ENCODE measurements at regions not wholly inside any gene's neighbourhood (a gene's known extent, or its start where the extent isn't known, plus 50 kb on each side); places are given as distances from the start of the nearest gene placed in this dataset.

- Mint-ChIP-seq H3K9me3 (no peaks in the 10 kb centered on the region), H3K27me3 (ENCODE audit: low read depth in 3 of 3) (peaks cover 0 to 1% (median 0%) of the 10 kb centered on the region in 3 donors), H3K4me1 (no peaks in the 10 kb centered on the region), H3K4me3 (no peak overlapping the region), H3K36me3 (no peaks in the 10 kb centered on the region), H3K27ac (no peak overlapping the region)
- Histone ChIP-seq H3K36me3 (replicated peaks in 1 of 2; ENCODE audit: control insufficient read depth in 1 of 2, insufficient read depth in 2 of 2, low read length in 2 of 2) (no peaks in the 10 kb centered on the region), H3K9me3 (replicated peaks in 1 of 2; ENCODE audit: control insufficient read depth in 1 of 2, insufficient read depth in 1 of 2, low read length in 2 of 2) (no peaks in the 10 kb centered on the region), H3K9ac (ENCODE audit: insufficient read depth, low read length, poor library complexity, severe bottlenecking) (no peak overlapping the region), H3K4me2 (replicated peaks; ENCODE audit: extremely low read depth, low read length, poor library complexity, severe bottlenecking) (no peak overlapping the region), H3K4me1 (ENCODE audit: control insufficient read depth in 1 of 2, insufficient read depth in 2 of 2, low read length in 2 of 2) (no peaks in the 10 kb centered on the region), H2AFZ (ENCODE audit: insufficient read depth, low read depth, low read length, poor library complexity, severe bottlenecking) (no peak overlapping the region), H3K4me3 (replicated peaks in 1 of 3; ENCODE audit: low read depth in 2 of 3, low read length in 3 of 3) (no peak overlapping the region), H3K79me2 (ENCODE audit: insufficient read depth, low read length) (no peaks in the 10 kb centered on the region), H3K27ac (ENCODE audit: low read depth in 1 of 2, low read length in 2 of 2) (no peak overlapping the region), H4K20me1 (ENCODE audit: insufficient read depth, low read length) (no peaks in the 10 kb centered on the region), H3K27me3 (ENCODE audit: control insufficient read depth in 2 of 2, insufficient read depth in 2 of 2, low read length in 2 of 2) (no peaks in the 10 kb centered on the region)
- no peak for DNase-seq
- intact Hi-C loops (cut with micrococcal nuclease), result no loop called here
- 100% methylated on average over 1 of the region's 1 CpG for WGBS (ENCODE audit: insufficient coverage)
- no peak for TF ChIP-seq CTCF (IDR thresholded peaks at IDR 0.05)
Measured at GRCh38 chr14:29355846-29356245, 571.8 kb downstream of the PRKD1 start.

- no peaks in the 10 kb centered on the region for H3K4me1 Mint-ChIP-seq
- TF ChIP-seq CTCF (IDR thresholded peaks at IDR 0.05), result no peak
- Histone ChIP-seq H2AFZ (ENCODE audit: insufficient read depth, low read depth, low read length, poor library complexity, severe bottlenecking) (no peak overlapping the region), H3K36me3 (replicated peaks in 1 of 2; ENCODE audit: control insufficient read depth in 1 of 2, insufficient read depth in 2 of 2, low read length in 2 of 2) (no peaks in the 10 kb centered on the region), H3K27me3 (ENCODE audit: control insufficient read depth in 2 of 2, insufficient read depth in 2 of 2, low read length in 2 of 2) (no peaks in the 10 kb centered on the region), H3K9me3 (replicated peaks in 1 of 2; ENCODE audit: control insufficient read depth in 1 of 2, insufficient read depth in 1 of 2, low read length in 2 of 2) (no peaks in the 10 kb centered on the region), H3K27ac (ENCODE audit: low read depth in 1 of 2, low read length in 2 of 2) (no peak overlapping the region), H3K4me3 (replicated peaks in 1 of 3; ENCODE audit: low read depth in 2 of 3, low read length in 3 of 3) (no peak overlapping the region), H3K9ac (ENCODE audit: insufficient read depth, low read length, poor library complexity, severe bottlenecking) (no peak overlapping the region), H3K79me2 (ENCODE audit: insufficient read depth, low read length) (no peaks in the 10 kb centered on the region), H3K4me2 (replicated peaks; ENCODE audit: extremely low read depth, low read length, poor library complexity, severe bottlenecking) (no peak overlapping the region), H4K20me1 (ENCODE audit: insufficient read depth, low read length) (no peaks in the 10 kb centered on the region), H3K4me1 (ENCODE audit: control insufficient read depth in 1 of 2, insufficient read depth in 2 of 2, low read length in 2 of 2) (no peaks in the 10 kb centered on the region)
- no peaks in the 10 kb centered on the region for H3K36me3 Mint-ChIP-seq
- WGBS (ENCODE audit: insufficient coverage), result no CpG with 5 or more reads among the region's 3 CpGs
- H3K27me3 Mint-ChIP-seq (ENCODE audit: low read depth in 3 of 3), result no peaks in the 10 kb centered on the region
- no peak overlapping the region for H3K27ac Mint-ChIP-seq
- no peak for DNase-seq
- H3K4me3 Mint-ChIP-seq, result no peak overlapping the region
- H3K9me3 Mint-ChIP-seq, result peaks cover 0 to 2% (median 0%) of the 10 kb centered on the region in 7 donors
- intact Hi-C loops (cut with micrococcal nuclease), result no loop called here
Measured at GRCh38 chr14:29360656-29361055, 567.0 kb downstream of the PRKD1 start.
